ENCODE measurements at regions not wholly inside any gene's neighbourhood (a gene's known extent, or its start where the extent isn't known, plus 50 kb on each side); places are given as distances from the start of the nearest gene placed in this dataset.

DNA sequence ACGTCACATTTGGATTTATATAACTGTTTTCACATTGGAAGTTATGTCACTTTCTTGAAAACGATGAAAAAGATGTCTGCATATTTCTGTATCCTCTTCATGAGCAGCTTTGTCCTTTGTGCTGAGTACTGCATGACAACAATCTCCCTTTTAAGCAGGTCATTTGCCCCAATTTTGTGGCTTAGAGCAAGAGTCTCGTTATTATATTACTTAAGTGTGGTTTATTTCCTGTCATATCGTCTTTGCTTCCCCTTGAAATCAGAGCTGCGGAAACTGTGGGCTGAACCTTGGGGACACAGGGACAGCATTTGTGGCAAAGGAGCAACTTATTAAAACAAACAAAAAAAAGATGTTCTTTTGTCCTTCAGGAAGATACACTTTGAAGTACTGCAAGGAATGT is 254.0 kb upstream of the DSEL start:
- TF ChIP-seq, protein P1, sequence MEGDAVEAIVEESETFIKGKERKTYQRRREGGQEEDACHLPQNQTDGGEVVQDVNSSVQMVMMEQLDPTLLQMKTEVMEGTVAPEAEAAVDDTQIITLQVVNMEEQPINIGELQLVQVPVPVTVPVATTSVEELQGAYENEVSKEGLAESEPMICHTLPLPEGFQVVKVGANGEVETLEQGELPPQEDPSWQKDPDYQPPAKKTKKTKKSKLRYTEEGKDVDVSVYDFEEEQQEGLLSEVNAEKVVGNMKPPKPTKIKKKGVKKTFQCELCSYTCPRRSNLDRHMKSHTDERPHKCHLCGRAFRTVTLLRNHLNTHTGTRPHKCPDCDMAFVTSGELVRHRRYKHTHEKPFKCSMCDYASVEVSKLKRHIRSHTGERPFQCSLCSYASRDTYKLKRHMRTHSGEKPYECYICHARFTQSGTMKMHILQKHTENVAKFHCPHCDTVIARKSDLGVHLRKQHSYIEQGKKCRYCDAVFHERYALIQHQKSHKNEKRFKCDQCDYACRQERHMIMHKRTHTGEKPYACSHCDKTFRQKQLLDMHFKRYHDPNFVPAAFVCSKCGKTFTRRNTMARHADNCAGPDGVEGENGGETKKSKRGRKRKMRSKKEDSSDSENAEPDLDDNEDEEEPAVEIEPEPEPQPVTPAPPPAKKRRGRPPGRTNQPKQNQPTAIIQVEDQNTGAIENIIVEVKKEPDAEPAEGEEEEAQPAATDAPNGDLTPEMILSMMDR (IDR thresholded peaks at IDR 0.05; ENCODE audit: low read length), result no peak
- no peak for TF ChIP-seq EZH2 (IDR thresholded peaks at IDR 0.05; ENCODE audit: borderline replicate concordance, low read length)

Data from OCI-LY1 (cell line).